Activated CD8-positive, alpha-beta memory T cell treated with anti-CD3 and anti-CD28 coated beads for 36 hours (primary cell): ENCODE measurements at regions not wholly inside any gene's neighbourhood (a gene's known extent, or its start where the extent isn't known, plus 50 kb on each side); places are given as distances from the start of the nearest gene placed in this dataset.
"Not testable (repeated sequence)": the region's sequence is repeated elsewhere in the genome, so short reads cannot be mapped to it uniquely, and the experiment has no call there.

Source experiments
- CTCF ChIA-PET: fragments of 350-600 bp; sonication (Branson Sonifier 250); formaldehyde crosslinking; loops from one replicate; lab custom pipeline; 2021; ENCODE audit warnings: antibody characterized with exemption; lab: Charles Lee
- POLR2A ChIA-PET: fragments of 350-600 bp; sonication (Branson Sonifier 250); formaldehyde crosslinking; loops from one replicate; lab custom pipeline; 2021; ENCODE audit warnings: antibody characterized with exemption; lab: Charles Lee

DNA sequence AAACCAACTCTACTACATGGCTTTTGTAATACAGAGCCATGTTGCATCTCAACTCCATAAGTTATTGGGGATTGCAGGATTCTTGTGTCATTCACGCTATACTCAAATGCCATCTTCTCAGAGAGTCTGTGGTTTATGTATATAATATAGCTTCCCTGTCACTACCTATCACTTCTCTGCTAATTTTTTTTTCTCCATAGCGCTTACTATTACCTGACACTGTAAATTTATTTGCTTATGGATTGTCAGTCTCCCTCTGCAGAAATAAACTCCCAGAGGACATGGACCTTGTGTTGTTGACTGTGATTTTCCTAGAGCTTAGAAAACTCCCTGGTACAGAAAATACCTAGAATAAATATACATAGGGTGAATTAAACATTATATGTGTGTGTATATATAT lies 990.5 kb downstream of the TBL1XR1 start:
- ChIA-PET POLR2A (no interaction called here), CTCF (no interaction called here)

DNA sequence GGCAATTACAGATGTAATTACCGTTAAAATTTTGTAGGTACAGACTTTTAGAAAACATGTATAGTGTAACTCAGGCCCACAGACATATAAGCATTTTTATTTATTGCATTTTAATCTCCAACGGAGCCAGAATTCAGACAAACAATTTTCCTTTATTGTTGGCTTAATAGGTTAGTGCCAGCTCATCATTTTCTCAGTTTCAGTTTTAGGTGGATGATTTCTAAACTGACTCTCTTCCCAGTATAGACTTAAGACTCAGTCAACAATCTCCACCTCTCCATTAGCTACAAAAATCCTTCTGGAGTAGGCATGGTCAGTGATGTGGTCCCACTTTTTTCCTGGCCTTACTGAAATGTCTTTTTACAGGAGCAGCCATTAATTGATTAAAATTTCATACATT lies 994.6 kb downstream of the TBL1XR1 start:
- CTCF ChIA-PET: no interaction called here
- POLR2A ChIA-PET: no interaction called here

DNA sequence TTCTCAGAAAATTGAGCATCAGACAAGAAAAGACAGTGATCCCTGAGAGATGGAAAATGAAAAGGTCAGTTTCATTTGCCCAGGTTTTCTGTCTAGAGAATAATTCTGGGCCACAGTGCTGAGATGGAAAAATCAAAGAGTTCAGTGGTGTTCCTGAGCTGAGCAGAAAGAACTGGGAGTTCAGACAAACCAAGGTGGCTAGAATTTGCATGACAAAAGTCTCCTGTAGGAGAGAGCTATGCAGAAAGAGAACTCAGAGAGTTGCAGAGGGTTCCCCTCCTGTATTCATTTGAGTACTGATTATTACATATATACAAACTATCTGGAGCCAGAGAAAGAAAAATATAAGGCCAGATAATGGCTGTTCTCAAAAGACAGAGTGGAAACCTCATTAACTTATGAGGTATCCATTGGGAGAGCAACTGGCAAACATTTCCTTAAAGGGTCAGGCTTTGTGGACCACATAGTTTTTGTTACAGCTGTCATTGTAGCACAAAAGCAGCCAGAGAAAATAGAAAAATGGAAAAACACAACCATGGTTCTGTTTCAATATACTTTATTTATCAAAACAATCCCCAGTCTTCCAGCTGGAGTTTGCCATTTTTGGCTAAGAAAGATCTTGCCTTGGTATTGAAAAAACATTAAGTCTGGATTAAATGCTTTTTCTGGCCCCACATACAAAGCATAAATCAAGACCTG lies 1004.1 kb downstream of the TBL1XR1 start:
- POLR2A ChIA-PET: no interaction called here
- CTCF ChIA-PET: no interaction called here

DNA sequence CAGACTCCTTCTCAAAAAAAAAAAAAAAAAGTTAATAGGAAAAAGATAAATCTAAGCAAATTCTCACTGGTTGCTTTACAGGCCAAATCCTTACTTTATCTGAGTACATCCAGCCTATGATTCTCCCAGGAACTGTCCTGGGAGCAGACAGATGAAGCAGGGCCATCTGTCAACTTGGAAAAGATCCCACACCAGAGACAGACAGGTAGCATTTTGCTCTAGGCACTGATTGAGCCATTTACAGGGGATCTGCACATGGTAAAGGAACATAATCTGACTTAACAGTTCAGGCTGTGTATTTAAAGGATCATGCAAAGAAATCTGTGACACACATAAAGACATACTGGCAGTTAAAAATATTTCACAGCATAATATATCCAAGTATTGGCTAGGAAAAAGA lies 1006.5 kb downstream of the TBL1XR1 start:
- CTCF ChIA-PET: no interaction called here
- POLR2A ChIA-PET: no interaction called here

DNA sequence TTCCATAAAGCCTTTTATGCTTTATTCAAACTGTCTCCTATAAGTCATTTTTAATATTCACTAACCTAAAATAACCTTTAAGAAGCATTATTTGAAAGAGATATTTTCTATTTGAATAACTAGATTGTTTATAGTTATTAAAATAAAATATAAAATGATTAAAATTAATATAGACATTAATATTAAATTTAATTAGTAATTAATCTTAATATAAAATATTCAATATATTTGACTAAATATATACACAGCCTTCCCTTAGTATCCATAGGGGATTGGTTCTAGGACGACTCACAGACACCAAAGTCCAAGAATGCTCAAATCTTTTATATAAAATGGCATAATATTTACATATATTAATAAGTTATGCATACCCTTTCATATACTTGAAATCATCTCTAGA lies 1014.1 kb downstream of the TBL1XR1 start:
- POLR2A ChIA-PET: no interaction called here
- CTCF ChIA-PET: no interaction called here

DNA sequence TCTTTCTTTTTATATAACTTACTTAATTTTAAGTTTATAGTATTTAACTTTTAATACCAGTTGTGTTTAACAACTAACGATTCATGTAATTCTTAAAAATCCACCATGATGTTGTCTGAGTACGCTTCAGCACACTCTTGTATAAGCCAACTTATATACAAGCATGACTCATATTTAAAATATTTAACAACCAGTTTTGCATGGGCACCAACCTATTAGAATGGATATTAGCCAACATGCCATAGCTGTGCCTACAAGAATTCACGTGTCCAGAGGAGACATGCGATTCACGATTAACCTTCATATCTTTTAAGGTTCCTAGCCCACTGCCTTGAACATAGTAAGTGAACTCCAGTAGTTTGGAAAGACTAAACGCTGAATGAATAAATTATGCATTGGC lies 1023.2 kb downstream of the TBL1XR1 start:
- ChIA-PET POLR2A (no interaction called here), CTCF (no interaction called here)

DNA sequence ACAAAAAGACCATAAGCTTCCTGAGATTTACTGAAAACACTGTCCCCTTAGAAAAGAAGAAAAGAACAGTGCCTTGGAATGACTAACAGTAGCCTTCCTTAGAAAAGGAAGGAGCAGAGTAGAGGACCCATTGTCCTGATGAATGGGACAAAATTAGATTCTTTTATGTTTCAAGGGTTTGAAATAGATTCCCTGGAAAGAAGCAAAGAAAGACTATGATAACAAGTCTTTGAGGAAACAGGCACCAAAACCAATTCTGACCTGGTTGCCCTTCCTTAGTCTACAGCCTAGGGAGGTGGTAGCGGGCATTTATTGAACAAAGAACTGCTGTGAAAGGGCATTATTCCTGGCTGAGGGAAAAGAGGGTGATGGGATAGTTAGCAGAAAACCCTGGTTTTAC lies 1024.8 kb downstream of the TBL1XR1 start:
- CTCF ChIA-PET: no interaction called here
- POLR2A ChIA-PET: no interaction called here

DNA sequence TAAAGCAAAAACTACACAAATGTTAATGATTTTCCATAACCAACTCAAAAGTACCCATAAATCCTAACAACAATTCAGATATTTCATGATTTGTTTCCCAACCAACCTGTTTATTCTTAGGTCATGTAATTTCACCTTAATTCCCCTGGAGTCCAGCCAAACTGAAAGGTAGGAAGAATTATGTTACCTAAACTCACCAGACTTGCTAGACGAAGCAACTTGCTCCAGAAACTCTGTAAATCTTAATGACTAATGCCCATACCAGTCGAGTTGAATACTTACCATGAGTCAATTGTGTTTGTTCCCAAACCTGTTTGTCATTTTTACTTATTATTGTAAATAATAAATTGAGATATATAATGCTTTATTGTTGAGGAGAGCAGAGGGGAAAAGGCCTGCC lies 1030.0 kb downstream of the TBL1XR1 start:
- ChIA-PET CTCF (no interaction called here), POLR2A (no interaction called here)

DNA sequence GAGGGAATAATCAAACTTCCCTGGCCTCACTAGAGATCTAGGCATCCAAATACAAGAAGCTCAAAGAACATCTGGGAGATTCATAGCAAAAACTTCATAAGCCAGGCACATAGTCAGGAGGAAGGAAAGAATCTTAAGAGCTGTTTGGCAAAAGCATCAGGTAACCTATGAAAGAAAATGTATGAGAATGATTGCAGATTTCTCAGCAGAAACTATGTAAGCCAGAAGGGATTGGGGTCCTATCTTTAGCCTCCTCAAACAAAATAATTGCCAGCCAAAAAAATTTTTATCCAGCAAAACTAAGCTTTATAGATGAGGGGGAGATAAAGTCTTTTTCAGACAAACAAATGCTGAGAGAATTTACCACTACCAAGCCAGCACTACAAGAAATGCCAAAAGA lies 1036.3 kb downstream of the TBL1XR1 start:
- POLR2A ChIA-PET: no interaction called here

DNA sequence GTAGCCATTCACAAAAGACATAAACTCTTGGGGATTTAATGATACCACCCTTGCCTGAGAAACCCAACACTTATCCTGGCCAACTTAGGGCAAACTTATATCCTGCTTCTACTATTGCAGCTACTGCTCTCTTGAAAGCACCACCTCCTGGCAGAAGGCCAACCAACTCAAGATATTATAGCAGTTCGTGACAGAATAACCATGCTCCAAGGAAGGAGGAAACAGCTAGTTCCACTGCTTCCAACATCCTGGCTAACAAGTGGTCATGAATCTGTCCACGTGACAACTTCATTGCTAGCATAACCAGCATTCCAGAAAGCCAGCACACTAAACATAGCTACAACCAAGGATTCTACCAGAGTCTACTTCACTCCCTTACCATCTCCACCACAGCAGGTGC lies 1037.5 kb downstream of the TBL1XR1 start:
- POLR2A ChIA-PET: no interaction called here

More for the DNA sequence above, 1036.3 kb downstream of the TBL1XR1 start:
- CTCF ChIA-PET: no interaction called here

DNA sequence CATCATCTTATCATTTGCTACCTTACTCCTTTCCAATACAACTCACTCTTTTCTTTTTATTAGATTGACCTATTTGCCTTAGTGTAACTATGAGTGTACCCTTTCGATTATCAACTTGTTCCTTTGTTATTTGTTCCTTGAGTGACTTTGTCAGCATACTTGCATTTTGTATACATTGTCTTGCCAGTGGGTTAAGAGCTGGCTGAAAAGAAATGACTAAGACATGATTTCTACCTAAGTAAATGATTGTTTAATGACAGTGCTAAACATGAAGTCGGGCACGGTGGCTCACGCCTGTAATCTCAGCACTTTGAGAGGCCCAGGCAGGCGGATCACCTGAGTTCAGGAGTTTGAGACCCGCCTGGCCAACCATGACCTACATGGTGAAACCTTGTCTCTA lies 1042.3 kb downstream of the TBL1XR1 start:
- ChIA-PET CTCF (no interaction called here), POLR2A (no interaction called here)

More for the DNA sequence above, 1037.5 kb downstream of the TBL1XR1 start:
- CTCF ChIA-PET: interaction anchor here (0.6 kb wide), 1 partner anchor 71 kb away, joined by 3 read pairs; no protein-coding TSS in a partner anchor

DNA sequence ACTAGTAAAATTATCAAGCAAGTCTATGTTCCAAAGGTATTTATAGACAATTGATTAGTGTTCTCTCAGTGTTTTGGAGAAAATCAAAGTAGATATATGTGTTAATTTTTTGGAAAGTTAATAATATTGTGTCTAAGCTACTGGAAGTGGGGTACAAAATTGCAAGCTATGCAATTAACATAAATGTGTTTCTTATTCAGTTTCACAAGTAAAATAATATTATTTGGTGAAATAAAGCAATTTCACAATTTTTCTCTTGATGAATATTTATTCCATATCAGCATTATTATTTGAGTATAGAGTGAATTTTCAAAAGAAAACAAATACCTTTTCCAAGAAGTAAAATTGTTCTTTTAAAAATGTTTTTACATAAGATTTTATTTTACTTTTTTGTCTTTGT lies 1047.7 kb downstream of the TBL1XR1 start:
- POLR2A ChIA-PET: no interaction called here
- CTCF ChIA-PET: no interaction called here

DNA sequence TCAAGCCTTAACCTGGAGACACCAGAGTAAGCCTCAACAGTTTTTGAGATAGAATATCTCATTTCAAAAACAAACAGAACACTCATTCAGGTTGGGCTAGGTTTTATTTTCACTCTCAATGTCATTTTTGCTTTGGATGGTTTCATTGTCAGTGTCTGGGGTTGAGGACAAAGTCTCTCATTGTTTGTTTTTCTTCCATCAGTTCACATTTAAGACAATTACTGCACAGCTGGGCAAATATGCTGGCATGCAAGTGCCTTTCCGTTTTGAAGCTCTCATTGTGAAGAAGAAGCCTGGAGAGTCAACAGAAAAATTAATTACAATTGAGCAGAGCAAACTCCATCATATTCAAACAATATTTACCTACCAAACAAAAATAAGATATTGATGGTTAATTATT lies 1050.0 kb downstream of the TBL1XR1 start:
- ChIA-PET CTCF (no interaction called here), POLR2A (no interaction called here)

DNA sequence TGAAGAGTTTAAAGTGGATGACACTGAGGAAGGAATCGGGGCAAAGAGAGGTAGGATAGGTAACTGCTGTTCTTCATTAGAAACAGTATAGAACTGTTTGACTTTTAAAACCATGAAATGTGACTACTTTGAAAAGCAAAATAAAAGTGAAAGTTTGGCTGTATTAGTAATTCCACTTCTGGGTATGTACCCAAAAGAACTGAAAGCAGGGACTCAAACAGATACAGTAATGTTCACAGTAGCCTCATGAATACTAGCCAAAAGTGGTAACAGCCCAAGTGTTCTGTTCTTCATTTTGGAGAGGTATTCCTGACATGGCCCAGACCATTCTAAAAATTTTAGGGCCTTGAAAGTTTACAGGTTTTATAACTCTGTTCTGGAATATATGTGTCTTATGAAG lies 1055.4 kb downstream of the TBL1XR1 start:
- POLR2A ChIA-PET: no interaction called here

DNA sequence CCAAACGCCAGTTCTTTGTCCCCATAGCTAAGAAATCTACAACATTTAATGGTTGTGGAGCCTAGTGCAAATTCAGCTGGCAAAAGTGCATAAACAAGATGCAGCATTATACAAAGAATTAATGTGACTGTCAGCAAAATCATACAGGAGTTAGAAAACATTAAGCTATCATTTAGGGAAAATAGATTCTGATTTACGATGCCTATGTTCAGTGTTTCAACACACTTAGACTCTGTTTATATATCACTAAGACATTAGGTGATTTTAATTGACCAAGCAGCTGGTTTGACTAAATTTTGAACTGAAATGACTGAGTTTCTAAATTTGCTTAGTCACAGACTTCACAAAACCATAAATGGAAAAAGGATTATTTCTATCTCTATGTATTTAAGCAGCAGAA lies 1076.8 kb downstream of the TBL1XR1 start:
- POLR2A ChIA-PET: no interaction called here
- CTCF ChIA-PET: no interaction called here

More for the DNA sequence above, 1055.4 kb downstream of the TBL1XR1 start:
- CTCF ChIA-PET: no interaction called here

DNA sequence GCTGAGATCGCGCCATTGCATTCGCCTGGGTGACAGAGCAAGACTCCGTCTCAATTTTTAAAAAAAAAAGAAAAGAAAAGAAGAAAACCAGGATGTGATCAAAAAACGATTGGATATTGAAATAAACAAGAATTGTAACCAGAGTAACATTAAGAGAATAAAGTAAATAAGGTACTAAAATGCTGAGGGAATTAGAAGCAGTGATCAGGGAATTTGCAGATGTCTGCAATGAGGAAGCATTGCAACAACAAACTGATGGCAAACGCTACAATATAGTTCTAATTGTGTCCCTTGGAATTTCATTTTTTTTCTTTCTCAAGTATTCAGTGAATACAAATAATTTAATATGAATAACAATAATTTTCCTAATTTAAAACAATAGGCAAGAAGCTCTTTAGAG lies 1077.5 kb downstream of the TBL1XR1 start:
- ChIA-PET POLR2A (no interaction called here), CTCF (no interaction called here)

DNA sequence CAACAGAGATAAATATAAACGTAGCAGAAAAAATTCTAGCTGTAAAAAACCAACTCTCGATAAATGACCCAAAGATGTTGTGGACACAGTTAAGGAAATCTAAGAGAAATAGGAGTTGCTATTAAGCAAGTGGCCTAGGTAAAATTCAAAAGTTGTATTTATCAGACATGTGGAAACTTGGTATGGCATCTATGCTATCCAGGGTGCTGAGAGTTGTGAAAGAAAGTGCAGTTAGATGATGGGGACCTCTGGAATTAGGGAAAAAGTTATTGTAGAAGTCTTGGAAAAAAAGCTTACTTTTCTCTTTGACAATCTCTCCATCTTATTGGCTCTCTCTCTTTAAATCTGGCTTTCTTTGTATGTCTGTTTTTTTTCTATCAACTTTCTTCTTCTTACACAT lies 1090.9 kb downstream of the TBL1XR1 start:
- POLR2A ChIA-PET: no interaction called here
- CTCF ChIA-PET: no interaction called here

DNA sequence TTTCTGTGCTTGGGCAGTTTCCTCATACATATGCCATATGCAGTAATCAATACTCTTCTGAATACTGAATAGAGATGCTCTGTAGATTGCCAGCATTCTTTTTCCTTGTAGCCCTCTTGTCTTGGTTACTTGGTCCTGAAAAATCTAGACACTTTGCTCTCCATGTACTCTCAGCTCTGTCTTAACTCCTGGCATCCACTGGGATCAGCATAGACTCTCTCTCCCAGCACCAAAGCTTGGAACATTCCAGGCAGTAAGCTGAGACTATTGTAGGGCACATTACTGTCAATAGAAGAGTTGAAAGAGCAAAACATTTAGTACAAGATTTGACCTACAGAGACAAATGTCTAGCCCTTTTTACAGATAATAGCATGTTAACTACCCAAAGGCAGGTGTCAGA lies 1100.3 kb downstream of the TBL1XR1 start:
- ChIA-PET POLR2A (no interaction called here), CTCF (no interaction called here)

DNA sequence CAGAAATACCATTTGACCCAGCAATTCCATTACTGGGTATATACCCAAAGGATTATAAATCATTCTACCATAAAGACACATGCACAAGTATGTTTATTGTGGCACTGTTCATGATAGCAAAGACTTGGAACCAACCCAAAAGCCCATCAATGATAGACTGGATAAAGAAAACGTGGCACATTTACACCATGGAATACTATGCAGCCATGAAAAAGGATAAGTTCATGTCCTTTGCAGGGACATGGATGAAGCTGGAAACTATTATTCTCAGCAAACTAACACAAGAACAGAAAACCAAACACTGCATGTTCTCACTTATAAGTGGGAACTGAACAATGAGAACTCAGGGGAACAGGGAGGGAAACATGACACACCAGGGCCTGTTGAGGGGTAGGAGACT lies 1103.4 kb downstream of the TBL1XR1 start:
- CTCF ChIA-PET, POLR2A ChIA-PET: not testable (repeated sequence)

DNA sequence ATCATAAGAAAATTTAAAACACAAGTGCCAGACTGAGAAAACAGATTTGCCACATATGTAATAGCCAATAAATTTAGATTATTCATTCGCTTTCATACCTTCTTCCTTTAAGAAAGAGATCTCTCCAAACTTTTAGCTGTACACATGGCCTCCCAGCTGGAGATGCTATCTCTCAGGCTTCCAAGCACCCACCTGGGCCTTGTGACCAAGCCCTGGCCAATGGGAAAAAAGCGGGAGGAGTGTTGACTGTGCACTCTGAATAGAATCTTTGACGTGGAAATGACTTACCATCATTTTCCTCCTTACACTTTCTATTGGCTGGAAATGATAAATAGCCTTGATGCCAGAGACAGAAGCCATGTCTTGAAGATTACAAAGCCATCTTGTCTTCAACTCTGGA lies 1106.6 kb downstream of the TBL1XR1 start:
- CTCF ChIA-PET: no interaction called here
- POLR2A ChIA-PET: no interaction called here

DNA sequence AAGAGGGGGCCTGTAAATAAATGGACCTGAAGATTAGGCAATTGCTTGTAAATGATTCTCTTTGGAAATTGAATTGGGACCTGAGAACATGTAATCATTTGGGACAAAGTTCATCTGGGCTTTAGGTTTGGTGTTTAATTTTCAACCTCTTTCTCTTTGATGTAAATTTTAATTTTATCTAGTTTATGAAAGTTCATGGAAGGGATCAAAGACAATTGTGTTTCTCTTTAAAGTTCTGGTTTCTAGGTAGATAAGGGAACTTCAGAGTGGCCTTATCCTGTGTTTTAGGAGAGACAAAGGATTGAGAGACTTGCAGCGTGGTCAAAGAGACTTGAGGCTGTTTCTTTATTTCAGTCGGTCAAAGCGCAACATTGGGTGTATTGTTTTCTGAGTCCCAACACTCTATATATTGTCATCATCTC lies 1108.3 kb downstream of the TBL1XR1 start:
- ChIA-PET CTCF (no interaction called here), POLR2A (no interaction called here)
